Neuronal stem cell (in vitro differentiated cells): ENCODE measurements at regions not wholly inside any gene's neighbourhood (a gene's known extent, or its start where the extent isn't known, plus 50 kb on each side); places are given as distances from the start of the nearest gene placed in this dataset.

Source experiments
- DNase-seq: peaks from one replicate; pipeline ENCODE4 v3.0.0-alpha.2; 2013; ENCODE audit warnings: low spot score
- H2AFZ ChIP-seq: one replicate; pipeline ENCODE4 v1.6.1; 2013; ENCODE audit warnings: mild to moderate bottlenecking, low read length, inconsistent platforms
- H2AK5ac ChIP-seq: 2 replicates; pipeline ENCODE4 v1.6.1; 2013; ENCODE audit warnings: low read depth, mild to moderate bottlenecking, inconsistent platforms, low read length, moderate library complexity, mixed read lengths
- H2BK120ac ChIP-seq: 2 replicates; pipeline ENCODE4 v1.6.1; 2013; ENCODE audit warnings: low read depth, mild to moderate bottlenecking, inconsistent platforms, low read length, moderate library complexity, mixed read lengths
- H2BK12ac ChIP-seq: one replicate; pipeline ENCODE4 v1.6.1; 2013; ENCODE audit warnings: low read length, inconsistent platforms
- H2BK15ac ChIP-seq: 2 replicates; pipeline ENCODE4 v1.6.1; 2013; ENCODE audit warnings: mild to moderate bottlenecking, low read length, inconsistent platforms, mixed read lengths
- H2BK5ac ChIP-seq: one replicate; pipeline ENCODE4 v1.6.1; 2013; ENCODE audit warnings: inconsistent platforms, mild to moderate bottlenecking, low read length, moderate library complexity
- H3K14ac ChIP-seq: one replicate; pipeline ENCODE4 v1.6.1; 2013; ENCODE audit warnings: low read length, inconsistent platforms
- H3K18ac ChIP-seq: 2 replicates; pipeline ENCODE4 v1.6.1; 2013; ENCODE audit warnings: low read length, inconsistent platforms
- H3K23ac ChIP-seq: 2 replicates; pipeline ENCODE4 v1.6.1; 2013; ENCODE audit warnings: low read depth, mild to moderate bottlenecking, mixed read lengths, low read length, inconsistent platforms; ENCODE audit not compliant: poor library complexity
- H3K27ac ChIP-seq: replicated peaks from 3 replicates; pipeline ENCODE4 v1.5.1; 2013; ENCODE audit warnings: low read length, inconsistent platforms
- H3K27me3 ChIP-seq, 3 experiments: 2 replicates each; pipeline ENCODE4 v1.6.1; 2013; ENCODE audit warnings: low read length in 3 of 3, mild to moderate bottlenecking in 2 of 3, inconsistent platforms in 1 of 3, low read depth in 1 of 3, mixed read lengths in 1 of 3, moderate library complexity in 1 of 3; ENCODE audit not compliant: control insufficient read depth in 3 of 3, insufficient read depth in 3 of 3
- H3K36me3 ChIP-seq, 2 donors: replicated peaks in 1 of 2; 2 replicates each; pipeline ENCODE4 v1.6.1; 2013; ENCODE audit warnings: low read length in 2 of 2; ENCODE audit not compliant: control insufficient read depth in 2 of 2, insufficient read depth in 2 of 2
- H3K4ac ChIP-seq: 2 replicates; pipeline ENCODE4 v1.6.1; 2013; ENCODE audit warnings: inconsistent platforms, mild to moderate bottlenecking, low read length, moderate library complexity
- H3K4me1 ChIP-seq, 2 donors: 1 replicate in 1 of 2; 2 replicates in 1 of 2; pipeline ENCODE4 v1.6.1; 2013; ENCODE audit warnings: low read length in 2 of 2, low read depth in 1 of 2; ENCODE audit not compliant: control insufficient read depth in 2 of 2, insufficient read depth in 1 of 2
- H3K4me2 ChIP-seq: one replicate; pipeline ENCODE4 v1.6.1; 2013; ENCODE audit warnings: mild to moderate bottlenecking, low read length, inconsistent platforms; ENCODE audit not compliant: insufficient read depth, poor library complexity, severe bottlenecking
- H3K4me3 ChIP-seq, 2 donors: 2 replicates each; pipeline ENCODE4 v1.5.1; 2013; ENCODE audit warnings: low read length in 2 of 2, mild to moderate bottlenecking in 2 of 2, inconsistent platforms in 1 of 2, moderate library complexity in 1 of 2
- H3K79me1 ChIP-seq: one replicate; pipeline ENCODE4 v1.6.1; 2013; ENCODE audit warnings: low read depth, mild to moderate bottlenecking, inconsistent platforms, low read length, moderate library complexity
- H3K9ac ChIP-seq: one replicate; pipeline ENCODE4 v1.6.1; 2013; ENCODE audit warnings: mild to moderate bottlenecking, low read depth, low read length, inconsistent platforms; ENCODE audit not compliant: poor library complexity
- H3K9me3 ChIP-seq, 2 donors: replicated peaks in 1 of 2; 2 replicates each; pipeline versions ENCODE3 to v1.6.1; 2013; ENCODE audit warnings: low read length in 2 of 2, mild to moderate bottlenecking in 2 of 2, inconsistent platforms in 1 of 2, low read depth in 1 of 2, mixed read lengths in 1 of 2, moderate library complexity in 1 of 2; ENCODE audit not compliant: control insufficient read depth in 2 of 2, insufficient read depth in 1 of 2
- H4K8ac ChIP-seq: one replicate; pipeline ENCODE4 v1.6.1; 2013; ENCODE audit warnings: low read depth, mild to moderate bottlenecking, inconsistent platforms, low read length, moderate library complexity
- H4K91ac ChIP-seq: one replicate; pipeline ENCODE4 v1.6.1; 2013; ENCODE audit warnings: low read length, low read depth, mild to moderate bottlenecking, inconsistent platforms; ENCODE audit not compliant: poor library complexity
- WGBS, 2 donors: extraction: QIAGEN DNeasy Blood & Tissue Kit; methylation state at CpG; one replicate each; pipeline ENCODE4 v1.1.7; 2013; ENCODE audit warnings: missing lambda C conversion rate in 2 of 2, mixed read lengths in 1 of 2; ENCODE audit not compliant: insufficient read length in 2 of 2, insufficient replicate concordance in 1 of 2; ENCODE audit errors: extremely low coverage in 2 of 2; 5-methylcytosine and 5-hydroxymethylcytosine counted together

DNA sequence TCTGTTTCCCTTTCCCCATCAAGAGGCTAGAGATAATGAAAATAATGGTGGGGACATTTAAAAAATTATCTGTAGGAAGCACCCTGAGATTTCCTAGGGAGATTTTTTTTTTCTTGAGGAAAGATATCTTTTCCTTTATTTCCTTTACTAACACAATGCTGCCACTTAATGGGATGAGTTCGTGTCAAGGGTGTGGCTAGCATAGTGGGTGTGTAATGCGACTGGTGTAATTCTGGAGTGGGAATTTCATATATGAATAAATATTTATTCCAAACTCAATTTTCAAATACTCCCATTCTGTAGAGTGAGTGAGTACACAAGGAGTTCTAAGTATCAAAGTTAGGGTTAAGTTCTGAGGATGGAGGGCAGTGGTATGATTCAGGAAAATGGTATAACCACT, 66.1 kb upstream of the GALNT15 start:
- Histone ChIP-seq H3K4me1 (no peaks in the 10 kb centered on the region), H3K18ac (no peak overlapping the region), H3K14ac (no peak overlapping the region), H2AK5ac (no peak overlapping the region), H4K91ac (no peak overlapping the region), H4K8ac (no peak overlapping the region), H2BK12ac (no peak overlapping the region), H3K36me3 (no peaks in the 10 kb centered on the region), H3K27ac (no peak overlapping the region), H2BK5ac (no peak overlapping the region), H3K9me3 (peaks cover 0 to 3% of the 10 kb centered on the region in 2 donors), H2AFZ (no peak overlapping the region), H3K27me3 (no peaks in the 10 kb centered on the region), H3K4me3 (no peak overlapping the region), H3K79me1 (no peaks in the 10 kb centered on the region), H2BK15ac (no peak overlapping the region), H3K4me2 (no peak overlapping the region), H3K4ac (no peak overlapping the region), H3K9ac (no peak overlapping the region), H2BK120ac (no peak overlapping the region), H3K23ac (no peak overlapping the region)
- no CpG with 5 or more reads among the region's 2 CpGs for WGBS, 2 donors
- DNase-seq, result no peak

DNA sequence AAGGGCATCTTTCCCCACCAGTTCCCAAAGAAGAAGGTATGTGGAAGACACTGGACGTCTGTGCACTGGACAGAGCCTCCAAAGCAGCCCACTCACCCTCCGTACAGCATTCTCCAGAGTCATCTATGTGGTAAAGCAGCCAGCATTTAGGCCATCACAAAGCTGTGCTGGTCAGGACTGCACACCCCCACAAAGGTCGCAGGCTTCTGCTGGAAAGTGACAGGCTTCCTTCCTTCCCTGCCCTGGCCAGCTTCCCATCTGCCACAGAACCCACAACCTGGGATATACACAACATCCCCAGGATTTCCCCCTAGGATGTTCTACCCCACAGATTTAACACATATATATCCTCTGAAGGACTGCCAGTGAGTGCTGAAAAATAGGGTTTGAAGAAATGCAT, 64.6 kb upstream of the GALNT15 start:
- Histone ChIP-seq H2BK15ac (no peak overlapping the region), H2AFZ (no peak overlapping the region), H3K23ac (no peak overlapping the region), H3K4ac (no peak overlapping the region), H3K4me2 (no peak overlapping the region), H3K27me3 (no peaks in the 10 kb centered on the region), H3K9ac (no peak overlapping the region), H3K18ac (no peak overlapping the region), H2AK5ac (no peak overlapping the region), H3K4me1 (no peaks in the 10 kb centered on the region), H3K14ac (no peak overlapping the region), H3K79me1 (no peaks in the 10 kb centered on the region), H4K8ac (no peak overlapping the region), H3K9me3 (peaks cover 0 to 3% of the 10 kb centered on the region in 2 donors), H2BK12ac (no peak overlapping the region), H2BK5ac (no peak overlapping the region), H3K4me3 (no peak overlapping the region), H2BK120ac (no peak overlapping the region), H3K27ac (no peak overlapping the region), H4K91ac (no peak overlapping the region), H3K36me3 (no peaks in the 10 kb centered on the region)
- no peak for DNase-seq
- no CpG with 5 or more reads among the region's 3 CpGs for WGBS, 2 donors

DNA sequence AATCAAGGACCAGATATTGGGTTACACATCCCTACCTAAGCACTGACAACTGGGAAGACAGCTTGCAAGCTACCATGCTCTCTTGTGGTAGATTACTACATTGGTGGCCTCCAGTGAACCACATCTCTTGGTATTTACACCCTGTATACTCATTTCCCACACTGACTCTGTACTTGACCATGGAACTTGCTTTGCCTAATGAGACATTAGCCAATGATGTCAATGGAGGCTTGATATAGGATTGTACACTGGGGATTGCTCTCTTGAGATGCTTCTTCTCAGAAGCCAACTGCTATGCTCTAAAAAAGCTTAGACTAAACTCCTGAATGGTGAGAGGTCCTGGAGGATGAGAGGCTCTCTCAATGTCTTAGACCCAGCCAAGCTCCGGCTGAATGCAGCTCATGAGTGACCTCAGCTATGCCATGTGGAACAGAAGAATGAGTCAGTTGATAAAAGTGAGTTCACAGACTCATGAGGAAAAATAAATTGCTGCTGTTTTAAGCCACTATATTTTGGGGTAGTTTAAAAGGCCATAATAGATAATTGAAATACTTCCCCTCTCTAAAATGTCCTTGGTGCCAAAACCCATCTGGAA, 61.5 kb upstream of the GALNT15 start:
- Histone ChIP-seq H3K9ac (no peak overlapping the region), H4K91ac (no peak overlapping the region), H3K79me1 (no peaks in the 10 kb centered on the region), H2BK5ac (no peak overlapping the region), H2BK15ac (no peak overlapping the region), H2BK12ac (no peak overlapping the region), H3K9me3 (peaks cover 0 to 3% of the 10 kb centered on the region in 2 donors), H3K36me3 (no peaks in the 10 kb centered on the region), H3K4me2 (no peak overlapping the region), H2BK120ac (no peak overlapping the region), H3K4ac (no peak overlapping the region), H3K4me1 (no peaks in the 10 kb centered on the region), H2AK5ac (no peak overlapping the region), H3K27me3 (no peaks in the 10 kb centered on the region), H3K4me3 (no peak overlapping the region), H4K8ac (no peak overlapping the region), H2AFZ (no peak overlapping the region), H3K27ac (no peak overlapping the region), H3K23ac (no peak overlapping the region), H3K14ac (no peak overlapping the region), H3K18ac (no peak overlapping the region)
- WGBS, 2 donors, result no CpG with 5 or more reads among the region's 1 CpG
- DNase-seq, result no peak

DNA sequence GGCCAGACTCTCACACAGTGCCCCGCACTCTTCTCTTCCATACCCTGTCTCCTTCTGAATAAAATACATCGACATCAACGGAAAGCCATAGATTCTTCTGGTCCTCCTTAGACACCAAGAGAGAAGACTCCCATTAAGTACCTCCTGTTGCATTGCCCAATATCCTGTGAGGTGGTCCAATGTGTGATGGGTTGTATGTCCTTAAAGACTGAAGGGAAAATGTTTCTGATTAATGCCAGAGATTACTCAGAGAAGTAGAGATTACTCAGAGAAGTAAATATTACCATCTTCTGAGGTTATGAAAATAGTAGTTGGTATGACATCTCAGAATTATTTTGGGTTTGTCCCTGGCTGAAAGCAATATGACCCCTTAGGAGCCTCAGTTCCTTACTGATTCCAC, 60.8 kb upstream of the GALNT15 start:
- H3K79me1 ChIP-seq, result no peaks in the 10 kb centered on the region
- no peak overlapping the region for H2AK5ac ChIP-seq
- no CpG with 5 or more reads among the region's 3 CpGs for WGBS, 2 donors
- no peak overlapping the region for H4K8ac ChIP-seq
- H4K91ac ChIP-seq, result no peak overlapping the region
- no peak overlapping the region for H3K23ac ChIP-seq
- H3K9me3 ChIP-seq, result peaks cover 0 to 3% of the 10 kb centered on the region in 2 donors
- H3K36me3 ChIP-seq, result no peaks in the 10 kb centered on the region
- no peaks in the 10 kb centered on the region for H3K27me3 ChIP-seq
- no peak overlapping the region for H2BK12ac ChIP-seq
- no peak overlapping the region for H3K4me2 ChIP-seq
- H3K18ac ChIP-seq, result no peak overlapping the region
- no peak overlapping the region for H2BK15ac ChIP-seq
- H3K9ac ChIP-seq, result no peak overlapping the region
- H2BK120ac ChIP-seq, result no peak overlapping the region
- no peak overlapping the region for H3K14ac ChIP-seq
- H3K4me1 ChIP-seq, result no peaks in the 10 kb centered on the region
- no peak overlapping the region for H2BK5ac ChIP-seq
- H3K4me3 ChIP-seq, result no peak overlapping the region
- no peak overlapping the region for H3K27ac ChIP-seq
- no peak for DNase-seq
- no peak overlapping the region for H2AFZ ChIP-seq
- no peak overlapping the region for H3K4ac ChIP-seq
